Muscle of back (tissue), 3 donors: ENCODE measurements at regions not wholly inside any gene's neighbourhood (a gene's known extent, or its start where the extent isn't known, plus 50 kb on each side); places are given as distances from the start of the nearest gene placed in this dataset.
"Not testable (repeated sequence)": the region's sequence is repeated elsewhere in the genome, so short reads cannot be mapped to it uniquely, and the experiment has no call there.

ENCODE experiments used
- DNase-seq, 3 donors: peaks; one replicate each; pipeline versions ENCODE4 v3.0.0 to v3.0.0-alpha.2; 2013

GRCh38 chr7:85447004-85447403, 260.1 kb upstream of the SEMA3D start:
- DNase-seq: no peak

GRCh38 chr7:85426487-85426960, 239.7 kb upstream of the SEMA3D start:
- no peak for DNase-seq

GRCh38 chr7:85424298-85424697, 237.4 kb upstream of the SEMA3D start:
- DNase-seq: no peak

- DNase-seq: no peak
Observed at GRCh38 chr7:85423209-85423895, 236.5 kb upstream of the SEMA3D start.

GRCh38 chr7:85415743-85416142, 228.9 kb upstream of the SEMA3D start:
- no peak for DNase-seq

GRCh38 chr7:85413718-85414117, 226.9 kb upstream of the SEMA3D start:
- DNase-seq: no peak

GRCh38 chr7:85412912-85413311, 226.1 kb upstream of the SEMA3D start:
- no peak for DNase-seq

GRCh38 chr7:85407391-85407790, 220.5 kb upstream of the SEMA3D start:
- no peak for DNase-seq

GRCh38 chr7:85405016-85405902, 218.4 kb upstream of the SEMA3D start:
- no peak for DNase-seq

- no peak for DNase-seq
Observed at GRCh38 chr7:85396676-85397075, 209.8 kb upstream of the SEMA3D start.

GRCh38 chr7:85392789-85393188, 205.9 kb upstream of the SEMA3D start:
- no peak for DNase-seq

GRCh38 chr7:85392326-85392725, 205.5 kb upstream of the SEMA3D start:
- DNase-seq: no peak

- no peak for DNase-seq
Observed at GRCh38 chr7:85386460-85386859, 199.6 kb upstream of the SEMA3D start.

- DNase-seq: no peak
Observed at GRCh38 chr7:85384392-85384791, 197.5 kb upstream of the SEMA3D start.

GRCh38 chr7:85381212-85381611, 194.4 kb upstream of the SEMA3D start:
- DNase-seq: no peak

- DNase-seq: no peak
Observed at GRCh38 chr7:85376589-85376988, 189.7 kb upstream of the SEMA3D start.

GRCh38 chr7:85356916-85357315, 170.1 kb upstream of the SEMA3D start:
- DNase-seq: peak; percentile 28 to 82 (median 39)

GRCh38 chr7:85343484-85343883, 156.6 kb upstream of the SEMA3D start:
- no peak for DNase-seq

- no peak for DNase-seq
Observed at GRCh38 chr7:85342781-85343180, 155.9 kb upstream of the SEMA3D start.

- DNase-seq: no peak
Observed at GRCh38 chr7:85341973-85342372, 155.1 kb upstream of the SEMA3D start.

- DNase-seq: no peak
Observed at GRCh38 chr7:85341121-85341520, 154.3 kb upstream of the SEMA3D start.

GRCh38 chr7:85336086-85336485, 149.2 kb upstream of the SEMA3D start:
- no peak for DNase-seq

- not testable (repeated sequence) for DNase-seq
Observed at GRCh38 chr7:85335113-85335512, 148.3 kb upstream of the SEMA3D start.
